AG09309 (cell line): ENCODE measurements at regions not wholly inside any gene's neighbourhood (a gene's known extent, or its start where the extent isn't known, plus 50 kb on each side); places are given as distances from the start of the nearest gene placed in this dataset.

Experiments
- DNase-seq: peaks from one replicate; pipeline ENCODE4 v3.0.0-alpha.2; 2010; ENCODE audit warnings: low read depth
- H3K4me3 ChIP-seq: 2 replicates; pipeline ENCODE4 v1.5.1; 2011; ENCODE audit warnings: mild to moderate bottlenecking, low read depth, low read length, moderate library complexity; ENCODE audit not compliant: control insufficient read depth
- TF ChIP-seq, protein P1 (sequence below): IDR thresholded peaks from 2 replicates; pipeline ENCODE4 v1.5.1; 2011; ENCODE audit warnings: mild to moderate bottlenecking, low read depth, low read length, inconsistent platforms; ENCODE audit not compliant: insufficient read depth, control insufficient read depth; ENCODE audit errors: missing control alignments

DNA sequence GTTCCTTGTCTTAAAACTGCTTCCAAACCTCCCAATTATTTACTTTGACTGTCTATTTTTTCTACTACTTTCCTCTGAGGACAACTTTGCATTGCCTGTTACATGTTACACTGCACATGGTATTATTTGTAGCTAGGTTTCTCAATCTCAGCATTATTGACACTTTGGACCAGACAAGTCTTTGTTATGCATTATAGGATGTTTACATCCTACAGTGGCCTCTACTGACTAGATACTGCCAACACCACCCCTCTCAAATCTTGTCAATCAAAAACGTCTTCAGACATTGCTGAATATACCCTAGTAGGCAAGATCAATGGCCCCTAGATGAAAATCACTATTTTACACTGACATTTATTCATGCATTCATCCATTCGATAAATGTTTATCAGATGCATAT lies 129.6 kb upstream of the DNAJC10 start:
- no peak for DNase-seq
- TF ChIP-seq, protein P1, sequence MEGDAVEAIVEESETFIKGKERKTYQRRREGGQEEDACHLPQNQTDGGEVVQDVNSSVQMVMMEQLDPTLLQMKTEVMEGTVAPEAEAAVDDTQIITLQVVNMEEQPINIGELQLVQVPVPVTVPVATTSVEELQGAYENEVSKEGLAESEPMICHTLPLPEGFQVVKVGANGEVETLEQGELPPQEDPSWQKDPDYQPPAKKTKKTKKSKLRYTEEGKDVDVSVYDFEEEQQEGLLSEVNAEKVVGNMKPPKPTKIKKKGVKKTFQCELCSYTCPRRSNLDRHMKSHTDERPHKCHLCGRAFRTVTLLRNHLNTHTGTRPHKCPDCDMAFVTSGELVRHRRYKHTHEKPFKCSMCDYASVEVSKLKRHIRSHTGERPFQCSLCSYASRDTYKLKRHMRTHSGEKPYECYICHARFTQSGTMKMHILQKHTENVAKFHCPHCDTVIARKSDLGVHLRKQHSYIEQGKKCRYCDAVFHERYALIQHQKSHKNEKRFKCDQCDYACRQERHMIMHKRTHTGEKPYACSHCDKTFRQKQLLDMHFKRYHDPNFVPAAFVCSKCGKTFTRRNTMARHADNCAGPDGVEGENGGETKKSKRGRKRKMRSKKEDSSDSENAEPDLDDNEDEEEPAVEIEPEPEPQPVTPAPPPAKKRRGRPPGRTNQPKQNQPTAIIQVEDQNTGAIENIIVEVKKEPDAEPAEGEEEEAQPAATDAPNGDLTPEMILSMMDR, result no peak
- no peak overlapping the region for H3K4me3 ChIP-seq

DNA sequence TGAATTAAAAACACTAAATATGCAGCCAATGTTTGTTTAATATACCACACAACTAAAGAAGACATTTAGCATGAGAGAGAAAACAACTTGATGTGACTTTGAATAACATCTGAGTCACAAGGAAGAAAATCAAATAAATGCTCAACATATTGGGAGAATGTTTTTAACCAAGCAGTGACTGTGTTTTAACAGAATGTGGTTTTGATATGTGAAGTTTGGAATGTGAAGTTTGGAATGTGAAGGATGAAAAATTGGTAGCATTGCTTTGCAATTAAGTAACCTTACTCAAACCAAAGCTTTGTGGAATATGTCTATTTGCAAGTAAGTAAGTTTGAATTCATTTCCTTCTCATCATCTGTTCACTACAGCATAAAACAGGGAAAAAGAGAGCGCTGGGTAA lies 128.2 kb upstream of the DNAJC10 start:
- H3K4me3 ChIP-seq, result no peak overlapping the region
- TF ChIP-seq, protein P1, result no peak
- DNase-seq, result peak; percentile 85

DNA sequence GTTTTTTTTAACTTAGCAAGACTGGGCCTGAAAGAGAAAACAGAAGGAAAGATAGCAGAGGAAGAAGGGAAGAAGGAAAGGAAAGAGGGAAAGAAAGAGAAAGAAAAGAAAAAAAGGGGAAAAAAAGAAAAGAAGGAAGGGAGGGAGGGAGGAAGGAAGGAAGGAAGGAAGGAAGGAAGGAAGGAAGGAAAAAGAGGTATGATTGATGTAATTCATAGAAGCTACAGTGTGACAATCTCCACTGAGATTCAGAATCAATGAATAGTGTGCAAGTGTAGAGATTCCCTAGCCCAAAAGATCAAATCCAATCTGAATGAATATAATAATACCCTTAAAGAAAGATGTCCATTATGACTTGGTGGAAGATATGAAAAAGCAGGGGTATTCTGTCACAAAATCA lies 126.9 kb upstream of the DNAJC10 start:
- no peak overlapping the region for H3K4me3 ChIP-seq
- no peak for DNase-seq
- TF ChIP-seq, protein P1, result no peak

DNA sequence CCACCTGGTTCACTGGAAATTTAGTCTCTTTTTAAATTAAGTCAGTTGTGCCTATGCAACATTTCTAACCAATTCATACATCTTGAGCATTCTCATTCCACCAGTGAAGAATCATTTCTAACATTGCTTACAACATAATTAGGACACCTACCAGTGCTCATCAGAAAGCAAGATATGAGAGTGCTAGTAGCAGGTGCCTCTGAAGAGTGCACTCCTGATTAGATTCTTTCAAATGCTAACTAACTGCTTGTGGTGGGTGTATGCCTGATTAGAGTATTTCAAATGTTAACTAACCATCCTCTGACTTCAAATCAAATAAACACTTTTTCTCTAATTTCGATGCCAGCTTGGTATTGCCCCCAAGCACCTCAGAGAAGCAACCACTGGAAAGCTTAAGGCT lies 124.3 kb upstream of the DNAJC10 start:
- TF ChIP-seq, protein P1, result no peak
- no peak overlapping the region for H3K4me3 ChIP-seq
- no peak for DNase-seq

DNA sequence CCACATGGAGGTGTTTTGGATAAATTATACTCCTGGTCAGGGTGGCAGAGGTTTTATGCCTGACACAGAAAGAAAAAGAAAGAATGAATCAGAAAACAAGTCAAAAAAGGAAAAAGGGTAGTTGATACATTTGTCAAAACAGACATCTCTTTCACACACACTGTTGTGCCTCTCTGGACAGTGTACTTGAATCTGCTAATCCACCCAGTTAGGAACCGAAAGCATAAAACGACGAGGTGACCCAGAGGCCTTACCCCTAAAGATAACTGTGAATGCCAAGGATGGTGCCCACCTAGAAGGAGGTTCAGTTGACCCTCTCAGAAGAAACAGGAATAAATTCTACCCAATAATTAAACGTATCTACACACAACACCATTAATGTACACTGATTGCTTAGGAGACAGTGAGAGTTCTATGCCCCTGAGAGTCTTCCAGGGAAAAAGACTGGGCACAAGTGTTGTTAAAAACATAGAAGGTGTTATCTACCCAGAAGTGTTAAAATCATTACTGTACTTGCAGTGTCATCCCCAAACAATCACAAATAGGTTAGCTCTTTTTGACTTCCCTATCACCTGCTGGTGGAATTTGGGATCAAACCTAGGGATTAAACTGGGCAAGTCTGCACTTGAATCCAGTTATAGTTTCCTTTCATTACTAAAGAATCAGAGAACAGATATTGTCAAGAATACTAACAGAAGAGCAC lies 123.2 kb upstream of the DNAJC10 start:
- TF ChIP-seq, protein P1, result peak; percentile 6
- no peak for DNase-seq
- no peak overlapping the region for H3K4me3 ChIP-seq

DNA sequence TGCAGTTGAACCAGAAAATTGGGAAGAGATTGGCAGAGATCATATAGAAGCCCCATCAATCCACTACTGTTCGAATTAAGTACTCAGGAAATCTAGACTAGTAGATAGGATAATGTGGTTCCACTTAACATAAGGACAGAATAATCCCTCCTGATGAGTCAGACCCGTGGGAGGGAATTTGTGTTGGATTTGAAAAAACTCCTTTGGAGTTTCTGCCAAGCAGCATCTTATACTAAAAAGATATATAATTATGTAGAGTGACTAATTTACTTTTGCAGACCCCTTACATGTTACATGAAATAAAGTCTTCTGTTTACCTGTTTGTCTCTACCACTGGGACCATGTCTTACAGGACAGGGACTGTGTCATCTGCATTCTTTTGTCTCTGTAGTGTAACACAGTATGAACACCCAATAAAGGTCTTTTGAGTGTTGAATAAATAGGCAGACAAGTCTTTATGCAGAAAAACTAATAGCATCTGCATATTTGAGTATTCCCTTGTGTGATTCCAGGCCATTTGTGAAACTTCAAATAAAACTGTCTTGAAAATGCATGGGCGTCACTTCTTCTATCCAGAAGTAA lies 122.6 kb upstream of the DNAJC10 start:
- TF ChIP-seq, protein P1, result no peak
- peak; percentile 47 for DNase-seq
- H3K4me3 ChIP-seq, result no peak overlapping the region
